ENCODE measurements at regions not wholly inside any gene's neighbourhood (a gene's known extent, or its start where the extent isn't known, plus 50 kb on each side); places are given as distances from the start of the nearest gene placed in this dataset.

DNA sequence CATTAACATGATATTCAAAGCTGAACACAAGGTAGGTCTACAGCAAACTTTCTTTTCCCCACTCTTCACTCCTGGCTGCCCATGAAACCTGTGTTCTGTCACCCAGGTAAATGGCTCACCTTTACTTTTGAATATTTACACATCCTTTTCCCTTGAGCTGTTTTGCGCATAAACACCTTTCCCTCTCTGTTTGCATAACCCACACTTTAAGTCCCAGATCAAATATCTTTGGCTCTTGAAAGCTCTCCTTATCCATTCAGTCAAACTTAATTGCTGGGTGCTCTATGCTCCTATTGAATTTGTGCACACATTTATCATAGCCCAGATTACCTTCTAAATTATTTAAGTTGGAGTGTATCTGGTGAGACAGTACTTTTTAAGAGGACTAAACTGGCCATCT, 51.7 kb upstream of the ATP8A1 start:
- Mint-ChIP-seq H3K36me3 (ENCODE audit: low read depth) (no peaks in the 10 kb centered on the region), H3K4me1 (ENCODE audit: low read depth) (no peaks in the 10 kb centered on the region), H3K4me3 (ENCODE audit: low read depth) (no peak overlapping the region), H3K9me3 (no peaks in the 10 kb centered on the region), H3K27me3 (ENCODE audit: low read depth) (peaks cover 5% of the 10 kb centered on the region), H3K27ac (no peak overlapping the region)
- intact Hi-C loops (cut with micrococcal nuclease), result no loop called here
- DNase-seq (ENCODE audit: low spot score), result no peak
